ENCODE measurements at regions not wholly inside any gene's neighbourhood (a gene's known extent, or its start where the extent isn't known, plus 50 kb on each side); places are given as distances from the start of the nearest gene placed in this dataset.

GRCh38 chr1:5142389-5142788 lies 488.0 kb downstream of the AJAP1 start:
- BruUV-seq (replicated peaks): no TSS peak
- H3K4me1 Mint-ChIP-seq (ENCODE audit: low read depth, unreplicated experiment): no peaks in the 10 kb centered on the region

GRCh38 chr1:5141750-5142149 lies 487.3 kb downstream of the AJAP1 start:
- intact Hi-C loops (cut with micrococcal nuclease; ENCODE audit: unreplicated experiment): no loop called here
- no peaks in the 10 kb centered on the region for H3K4me1 Mint-ChIP-seq (ENCODE audit: low read depth, unreplicated experiment)
- DNase-seq: no peak
- CTCF ChIA-PET: no interaction called here
- TF ChIP-seq CTCF (IDR thresholded peaks at IDR 0.05; ENCODE audit: unreplicated experiment): no peak
- no TSS peak for BruUV-seq (replicated peaks)
- H3K9me3 Mint-ChIP-seq (ENCODE audit: low read depth, unreplicated experiment): peaks cover 9% of the 10 kb centered on the region
- H3K27ac Mint-ChIP-seq (ENCODE audit: unreplicated experiment): no peak overlapping the region
- H3K36me3 Mint-ChIP-seq (ENCODE audit: insufficient read depth, unreplicated experiment): no peaks in the 10 kb centered on the region
- H3K27me3 Mint-ChIP-seq (ENCODE audit: unreplicated experiment): no peaks in the 10 kb centered on the region
- no peak overlapping the region for H3K4me3 Mint-ChIP-seq (ENCODE audit: low read depth, unreplicated experiment)

More at GRCh38 chr1:5142389-5142788, 488.0 kb downstream of the AJAP1 start:
- Mint-ChIP-seq H3K27ac (ENCODE audit: unreplicated experiment) (no peak overlapping the region), H3K36me3 (ENCODE audit: insufficient read depth, unreplicated experiment) (no peaks in the 10 kb centered on the region), H3K4me3 (ENCODE audit: low read depth, unreplicated experiment) (no peak overlapping the region), H3K9me3 (ENCODE audit: low read depth, unreplicated experiment) (peaks cover 7% of the 10 kb centered on the region), H3K27me3 (ENCODE audit: unreplicated experiment) (no peaks in the 10 kb centered on the region)
- CTCF ChIA-PET: no interaction called here
- DNase-seq: no peak
- no peak for TF ChIP-seq CTCF (IDR thresholded peaks at IDR 0.05; ENCODE audit: unreplicated experiment)
- intact Hi-C loops (cut with micrococcal nuclease; ENCODE audit: unreplicated experiment): no loop called here

- H3K36me3 Mint-ChIP-seq (ENCODE audit: insufficient read depth, unreplicated experiment): no peaks in the 10 kb centered on the region
- H3K9me3 Mint-ChIP-seq (ENCODE audit: low read depth, unreplicated experiment): peaks cover 7% of the 10 kb centered on the region
- CTCF ChIA-PET: no interaction called here
- H3K27ac Mint-ChIP-seq (ENCODE audit: unreplicated experiment): no peak overlapping the region
- H3K4me3 Mint-ChIP-seq (ENCODE audit: low read depth, unreplicated experiment): no peak overlapping the region
- H3K4me1 Mint-ChIP-seq (ENCODE audit: low read depth, unreplicated experiment): no peaks in the 10 kb centered on the region
- DNase-seq: no peak
- H3K27me3 Mint-ChIP-seq (ENCODE audit: unreplicated experiment): no peaks in the 10 kb centered on the region
- no peak for TF ChIP-seq CTCF (IDR thresholded peaks at IDR 0.05; ENCODE audit: unreplicated experiment)
- BruUV-seq (replicated peaks): no TSS peak
- intact Hi-C loops (cut with micrococcal nuclease; ENCODE audit: unreplicated experiment): no loop called here
Measured at GRCh38 chr1:5140962-5141361, 486.6 kb downstream of the AJAP1 start.

- Mint-ChIP-seq H3K27ac (ENCODE audit: unreplicated experiment) (no peak overlapping the region), H3K4me1 (ENCODE audit: low read depth, unreplicated experiment) (no peaks in the 10 kb centered on the region), H3K9me3 (ENCODE audit: low read depth, unreplicated experiment) (peaks cover 3% of the 10 kb centered on the region), H3K27me3 (ENCODE audit: unreplicated experiment) (no peaks in the 10 kb centered on the region), H3K4me3 (ENCODE audit: low read depth, unreplicated experiment) (no peak overlapping the region), H3K36me3 (ENCODE audit: insufficient read depth, unreplicated experiment) (no peaks in the 10 kb centered on the region)
- TF ChIP-seq CTCF (IDR thresholded peaks at IDR 0.05; ENCODE audit: unreplicated experiment): no peak
- no peak for DNase-seq
- CTCF ChIA-PET: no interaction called here
- intact Hi-C loops (cut with micrococcal nuclease; ENCODE audit: unreplicated experiment): no loop called here
- no TSS peak for BruUV-seq (replicated peaks)
Measured at GRCh38 chr1:5140136-5140535, 485.7 kb downstream of the AJAP1 start.
